PC-3 (cell line): ENCODE measurements at regions not wholly inside any gene's neighbourhood (a gene's known extent, or its start where the extent isn't known, plus 50 kb on each side); places are given as distances from the start of the nearest gene placed in this dataset.

Source experiments
- EZH2 ChIP-seq: fragments of 300-600 bp; sonication (generic); IDR thresholded peaks from one replicate; pipeline ENCODE4 v1.6.1; 2017; ENCODE audit warnings: antibody characterized with exemption, mild to moderate bottlenecking, low read length; ENCODE audit not compliant: unreplicated experiment
- TF ChIP-seq, protein P1 (sequence below): fragments of 300-600 bp; sonication (generic); conservative IDR thresholded peaks from 2 replicates; pipeline ENCODE4 v1.5.1; 2017; ENCODE audit warnings: antibody characterized with exemption, low read depth, mild to moderate bottlenecking, low read length

- TF ChIP-seq, protein P1, sequence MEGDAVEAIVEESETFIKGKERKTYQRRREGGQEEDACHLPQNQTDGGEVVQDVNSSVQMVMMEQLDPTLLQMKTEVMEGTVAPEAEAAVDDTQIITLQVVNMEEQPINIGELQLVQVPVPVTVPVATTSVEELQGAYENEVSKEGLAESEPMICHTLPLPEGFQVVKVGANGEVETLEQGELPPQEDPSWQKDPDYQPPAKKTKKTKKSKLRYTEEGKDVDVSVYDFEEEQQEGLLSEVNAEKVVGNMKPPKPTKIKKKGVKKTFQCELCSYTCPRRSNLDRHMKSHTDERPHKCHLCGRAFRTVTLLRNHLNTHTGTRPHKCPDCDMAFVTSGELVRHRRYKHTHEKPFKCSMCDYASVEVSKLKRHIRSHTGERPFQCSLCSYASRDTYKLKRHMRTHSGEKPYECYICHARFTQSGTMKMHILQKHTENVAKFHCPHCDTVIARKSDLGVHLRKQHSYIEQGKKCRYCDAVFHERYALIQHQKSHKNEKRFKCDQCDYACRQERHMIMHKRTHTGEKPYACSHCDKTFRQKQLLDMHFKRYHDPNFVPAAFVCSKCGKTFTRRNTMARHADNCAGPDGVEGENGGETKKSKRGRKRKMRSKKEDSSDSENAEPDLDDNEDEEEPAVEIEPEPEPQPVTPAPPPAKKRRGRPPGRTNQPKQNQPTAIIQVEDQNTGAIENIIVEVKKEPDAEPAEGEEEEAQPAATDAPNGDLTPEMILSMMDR, result no peak
- no peak for TF ChIP-seq EZH2
Measured at GRCh38 chr4:156346959-156347385, 393.3 kb upstream of the CTSO start.
